GM19372 (cell line): ENCODE measurements at regions not wholly inside any gene's neighbourhood (a gene's known extent, or its start where the extent isn't known, plus 50 kb on each side); places are given as distances from the start of the nearest gene placed in this dataset.
A peak's percentile ranks its signal among the peaks of the same experiment; 100 is the strongest.
"Not testable (repeated sequence)": the region's sequence is repeated elsewhere in the genome, so short reads cannot be mapped to it uniquely, and the experiment has no call there.

Experiments used
- ATAC-seq: cut with Tn5 transposase; IDR thresholded peaks from one replicate; pipeline ENCODE4 v1.9.1; 2021; ENCODE audit warnings: mild to moderate bottlenecking, low read depth, moderate library complexity; ENCODE audit not compliant: unreplicated experiment

GRCh38 chr13:52565324-52565723 is 76.9 kb upstream of the HNRNPA1L2 start:
- ATAC-seq = peak; percentile 71

DNA sequence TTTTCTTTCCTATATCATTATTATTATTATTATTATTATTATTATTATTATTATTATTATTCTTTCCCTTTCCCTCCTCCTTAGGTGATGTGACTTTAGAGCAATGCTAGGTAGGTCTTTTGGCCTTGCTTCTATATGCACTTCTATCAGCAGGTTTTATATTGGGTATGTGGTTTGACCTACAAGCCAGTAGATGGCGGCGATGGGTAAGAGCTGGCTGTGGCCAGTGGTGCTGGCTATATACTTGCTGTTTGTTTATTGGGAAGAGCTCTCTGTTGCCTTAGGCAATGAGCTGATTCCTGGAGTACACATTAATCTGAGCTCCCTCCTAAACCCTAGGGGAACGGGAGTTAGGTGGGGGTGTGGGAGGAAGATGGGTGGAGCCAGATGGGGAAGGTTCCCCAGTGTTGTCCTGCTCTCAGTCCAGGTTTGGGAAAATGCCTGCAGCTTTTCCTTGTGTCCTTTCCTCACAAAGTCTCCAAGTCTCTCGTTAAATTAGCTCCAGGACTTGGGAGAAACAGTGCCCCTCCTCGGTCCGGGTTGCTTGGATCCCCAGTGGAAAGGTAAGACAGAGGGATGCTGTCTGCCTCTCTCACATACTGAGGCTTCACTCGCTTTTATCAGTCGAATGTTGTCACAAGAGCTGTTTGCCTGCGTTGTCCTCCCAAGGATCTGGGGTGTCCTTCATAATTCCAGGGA is 72.2 kb upstream of the HNRNPA1L2 start:
- ATAC-seq = peak; percentile 71

DNA sequence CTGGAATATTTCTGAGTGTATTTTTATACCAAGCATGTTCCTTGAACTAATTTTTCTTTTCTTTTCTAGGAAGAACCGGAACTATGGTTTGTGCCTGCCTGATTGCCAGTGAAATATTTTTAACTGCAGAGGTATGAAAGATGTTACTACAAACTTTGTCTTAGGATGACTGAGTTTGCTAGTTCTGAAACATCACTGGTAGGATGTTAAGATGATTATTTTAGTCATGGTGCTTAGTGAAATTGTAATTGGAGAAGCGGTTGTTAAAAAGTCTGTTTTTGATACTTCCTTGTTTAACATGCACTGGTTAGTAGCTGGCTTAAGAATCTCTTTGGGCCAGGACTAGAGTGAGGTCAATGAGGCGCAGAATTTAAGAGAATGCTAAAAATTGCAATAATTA is 71.1 kb upstream of the HNRNPA1L2 start:
- not testable (repeated sequence) for ATAC-seq

GRCh38 chr13:52582962-52583361 is 59.3 kb upstream of the HNRNPA1L2 start:
- ATAC-seq = peak; percentile 93
